Right lung (tissue), 2 donors: ENCODE measurements at regions not wholly inside any gene's neighbourhood (a gene's known extent, or its start where the extent isn't known, plus 50 kb on each side); places are given as distances from the start of the nearest gene placed in this dataset.

Experiments used
- DNase-seq, 2 donors: peaks; one replicate each; pipeline ENCODE4 v3.0.0-alpha.2; 2013

GRCh38 chr15:93649691-93650235 lies 560.8 kb upstream of the RGMA start:
- no peak for DNase-seq

- DNase-seq = no peak
Measured at GRCh38 chr15:93646193-93646592, 557.2 kb upstream of the RGMA start.

GRCh38 chr15:93645594-93645993 lies 556.6 kb upstream of the RGMA start:
- DNase-seq = no peak

GRCh38 chr15:93644595-93644994 lies 555.6 kb upstream of the RGMA start:
- peak in 1 of 2 donors; percentile 4 for DNase-seq

- DNase-seq = no peak
Measured at GRCh38 chr15:93640411-93640962, 551.5 kb upstream of the RGMA start.

GRCh38 chr15:93631958-93632618 lies 543.1 kb upstream of the RGMA start:
- DNase-seq = no peak

GRCh38 chr15:93619597-93619996 lies 530.6 kb upstream of the RGMA start:
- no peak for DNase-seq

GRCh38 chr15:93617443-93617842 lies 528.4 kb upstream of the RGMA start:
- DNase-seq = no peak

- no peak for DNase-seq
Measured at GRCh38 chr15:93614386-93615104, 525.5 kb upstream of the RGMA start.

- DNase-seq = no peak
Measured at GRCh38 chr15:93613386-93613785, 524.4 kb upstream of the RGMA start.

GRCh38 chr15:93612953-93613352 lies 523.9 kb upstream of the RGMA start:
- no peak for DNase-seq

GRCh38 chr15:93610944-93611343 lies 521.9 kb upstream of the RGMA start:
- no peak for DNase-seq

GRCh38 chr15:93608643-93609148 lies 519.7 kb upstream of the RGMA start:
- no peak for DNase-seq

GRCh38 chr15:93603550-93603949 lies 514.5 kb upstream of the RGMA start:
- DNase-seq = no peak

- DNase-seq = no peak
Measured at GRCh38 chr15:93587059-93587521, 498.1 kb upstream of the RGMA start.

GRCh38 chr15:93585012-93585411 lies 496.0 kb upstream of the RGMA start:
- DNase-seq = no peak

- DNase-seq = no peak
Measured at GRCh38 chr15:93583968-93584367, 495.0 kb upstream of the RGMA start.

- DNase-seq = no peak
Measured at GRCh38 chr15:93583552-93583951, 494.5 kb upstream of the RGMA start.

- no peak for DNase-seq
Measured at GRCh38 chr15:93570527-93570926, 481.5 kb upstream of the RGMA start.

- DNase-seq = no peak
Measured at GRCh38 chr15:93566762-93567161, 477.8 kb upstream of the RGMA start.

GRCh38 chr15:93565201-93565600 lies 476.2 kb upstream of the RGMA start:
- DNase-seq = no peak

- no peak for DNase-seq
Measured at GRCh38 chr15:93563218-93563617, 474.2 kb upstream of the RGMA start.
